Loucy (cell line): ENCODE measurements at regions not wholly inside any gene's neighbourhood (a gene's known extent, or its start where the extent isn't known, plus 50 kb on each side); places are given as distances from the start of the nearest gene placed in this dataset.
"Not testable (repeated sequence)": the region's sequence is repeated elsewhere in the genome, so short reads cannot be mapped to it uniquely, and the experiment has no call there.

ENCODE experiments used
- EZH2phosphoT487 ChIP-seq: fragments of 200-600 bp; IDR thresholded peaks from 2 replicates; pipeline ENCODE4 v1.6.1; 2018; ENCODE audit warnings: antibody characterized with exemption, mild to moderate bottlenecking, moderate library complexity, borderline replicate concordance
- TF ChIP-seq, protein P1 (sequence below): fragments of 200-600 bp; sonication (generic); conservative IDR thresholded peaks from 2 replicates; pipeline ENCODE4 v1.5.1; 2014; ENCODE audit warnings: mild to moderate bottlenecking, antibody characterized with exemption, low read length

DNA sequence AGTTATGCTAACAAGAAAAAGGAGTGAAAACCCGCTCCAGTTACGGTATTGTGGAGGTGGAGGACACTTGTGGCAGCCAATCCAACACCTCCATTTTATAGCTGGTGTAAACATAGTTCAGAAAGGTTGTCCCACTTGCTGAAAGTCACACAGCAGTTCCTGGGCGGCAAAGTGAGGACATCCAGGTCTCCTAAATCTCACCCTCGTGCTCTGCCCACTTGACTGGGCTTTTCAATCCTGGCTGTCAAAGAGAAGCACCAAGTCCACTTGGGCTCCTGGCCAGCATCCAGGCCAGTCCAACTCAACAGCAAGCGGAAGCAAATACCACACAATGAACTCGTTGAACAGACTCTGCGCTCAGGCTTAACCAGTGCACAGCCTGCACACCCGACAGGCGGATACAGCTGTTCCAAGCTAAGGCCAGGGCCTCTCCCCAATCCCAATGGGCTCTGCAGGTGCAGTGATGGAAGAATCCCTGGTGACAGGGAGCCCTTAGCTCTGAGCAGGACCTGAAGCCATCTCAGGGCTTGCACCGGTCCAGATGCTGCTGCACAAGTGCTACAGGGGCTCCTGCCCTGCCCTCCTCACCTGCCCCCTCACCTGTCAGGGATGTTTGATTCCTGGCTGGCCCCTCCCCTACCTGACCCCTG lies 89.8 kb upstream of the METTL9 start:
- TF ChIP-seq, protein P1, sequence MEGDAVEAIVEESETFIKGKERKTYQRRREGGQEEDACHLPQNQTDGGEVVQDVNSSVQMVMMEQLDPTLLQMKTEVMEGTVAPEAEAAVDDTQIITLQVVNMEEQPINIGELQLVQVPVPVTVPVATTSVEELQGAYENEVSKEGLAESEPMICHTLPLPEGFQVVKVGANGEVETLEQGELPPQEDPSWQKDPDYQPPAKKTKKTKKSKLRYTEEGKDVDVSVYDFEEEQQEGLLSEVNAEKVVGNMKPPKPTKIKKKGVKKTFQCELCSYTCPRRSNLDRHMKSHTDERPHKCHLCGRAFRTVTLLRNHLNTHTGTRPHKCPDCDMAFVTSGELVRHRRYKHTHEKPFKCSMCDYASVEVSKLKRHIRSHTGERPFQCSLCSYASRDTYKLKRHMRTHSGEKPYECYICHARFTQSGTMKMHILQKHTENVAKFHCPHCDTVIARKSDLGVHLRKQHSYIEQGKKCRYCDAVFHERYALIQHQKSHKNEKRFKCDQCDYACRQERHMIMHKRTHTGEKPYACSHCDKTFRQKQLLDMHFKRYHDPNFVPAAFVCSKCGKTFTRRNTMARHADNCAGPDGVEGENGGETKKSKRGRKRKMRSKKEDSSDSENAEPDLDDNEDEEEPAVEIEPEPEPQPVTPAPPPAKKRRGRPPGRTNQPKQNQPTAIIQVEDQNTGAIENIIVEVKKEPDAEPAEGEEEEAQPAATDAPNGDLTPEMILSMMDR, result not testable (repeated sequence)
- not testable (repeated sequence) for TF ChIP-seq EZH2phosphoT487
